Cerebellar nuclear complex (tissue), 1 donor: ENCODE measurements at regions not wholly inside any gene's neighbourhood (a gene's known extent, or its start where the extent isn't known, plus 50 kb on each side); places are given as distances from the start of the nearest gene placed in this dataset.

ENCODE experiments used
- DNase-seq, 2 experiments: peaks; one replicate each; lab custom pipeline; 2025; lab: John Stamatoyannopoulos, UW

DNA sequence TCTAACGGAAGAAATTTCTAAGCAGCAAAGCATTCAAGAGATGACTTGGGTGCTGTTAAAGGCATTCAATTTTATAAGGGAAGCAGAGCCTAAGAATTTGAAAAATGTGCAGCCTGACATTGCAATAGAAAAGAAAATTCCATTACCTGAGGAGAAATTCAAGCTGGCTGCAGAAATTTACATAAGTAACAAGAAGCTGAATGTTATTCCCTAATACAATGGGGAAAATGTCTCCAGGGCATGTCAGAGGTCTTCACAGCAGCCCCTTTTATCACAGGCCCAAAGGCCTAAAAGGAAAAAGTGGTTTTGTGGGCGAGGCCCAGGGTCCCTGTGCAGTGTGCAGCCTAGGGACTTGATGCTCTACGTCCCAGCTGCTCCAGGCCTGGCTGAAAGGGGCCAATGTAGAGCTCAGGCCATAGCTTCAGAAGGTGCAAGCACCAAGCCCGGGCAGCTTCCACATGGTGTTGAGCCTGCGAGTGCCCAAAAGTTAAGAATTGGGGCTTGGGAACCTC is 306.7 kb downstream of the RDH14 start:
- DNase-seq, result no peak

DNA sequence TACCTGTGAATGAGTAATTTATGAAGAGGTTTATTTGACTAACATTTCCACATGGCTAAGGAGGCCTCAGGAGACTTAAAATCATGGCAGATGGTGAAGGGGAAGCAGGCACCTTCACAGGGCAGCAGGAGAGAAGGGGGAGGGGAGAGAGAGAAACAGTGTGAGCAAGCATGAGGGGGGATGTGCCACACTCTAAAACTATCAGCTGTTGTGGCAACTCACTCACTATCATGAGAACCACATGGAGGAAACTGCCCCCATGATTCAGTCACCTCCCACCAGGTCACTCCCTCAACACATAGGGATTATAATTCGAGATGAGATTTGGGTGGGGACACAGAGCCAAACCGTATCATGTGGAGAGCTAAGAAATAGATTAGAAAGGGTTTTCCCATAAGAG is 309.0 kb downstream of the RDH14 start:
- no peak for DNase-seq

DNA sequence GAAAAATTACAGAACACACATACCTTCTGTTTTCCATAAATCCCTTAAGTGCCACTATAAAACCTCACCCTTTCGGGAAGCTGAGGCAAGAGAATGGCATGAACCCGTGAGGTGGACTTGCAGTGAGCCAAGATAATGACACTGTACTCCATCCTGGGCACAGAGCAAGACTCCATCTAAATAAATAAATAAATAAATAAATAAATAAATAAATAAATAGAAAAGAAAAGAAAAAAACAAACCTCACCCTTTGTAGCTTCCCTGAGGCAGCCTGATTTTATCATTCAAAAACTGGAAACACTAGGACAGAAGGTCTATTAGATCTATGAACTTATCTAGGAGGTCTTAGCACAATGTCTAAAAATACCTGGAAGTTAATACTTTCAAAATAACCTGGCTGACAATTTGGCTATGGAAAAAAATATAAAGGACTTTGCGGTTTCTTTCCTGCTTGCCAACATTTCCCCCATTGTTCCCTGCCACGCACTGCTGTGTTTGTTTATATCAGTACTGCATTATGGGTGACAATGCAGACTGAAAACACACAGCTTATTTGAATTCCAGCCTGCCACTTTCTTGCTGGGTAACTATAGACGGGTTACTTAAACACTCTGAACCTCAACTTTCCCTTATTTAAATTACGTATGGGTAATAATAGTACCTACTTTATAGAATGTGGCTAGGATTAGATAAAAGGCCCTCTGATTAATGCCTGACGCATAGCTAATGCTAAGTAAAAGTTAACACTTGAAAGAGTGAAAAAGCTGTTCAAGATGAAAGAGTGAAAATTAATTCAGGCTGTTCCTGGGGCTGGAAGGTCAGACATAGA is 313.0 kb downstream of the RDH14 start:
- no peak for DNase-seq

DNA sequence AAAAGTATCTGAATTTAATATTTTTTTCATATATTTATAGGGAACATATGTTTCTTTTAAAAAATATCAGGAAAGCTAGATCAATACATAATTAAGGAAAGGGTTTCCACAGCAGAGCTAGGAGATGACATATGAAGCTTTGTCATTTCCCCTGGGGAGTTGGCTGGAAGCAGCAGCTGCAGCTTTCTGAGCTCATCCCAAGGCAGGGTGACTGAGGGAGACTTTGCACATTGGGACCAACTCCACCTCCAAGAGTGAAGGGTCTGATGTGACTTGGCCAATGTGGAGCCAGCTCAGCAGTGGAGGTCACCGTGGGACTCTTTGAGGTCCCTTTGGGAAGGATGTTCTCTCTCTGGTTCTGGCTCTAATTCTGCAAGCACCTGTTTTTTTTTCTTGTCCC is 315.1 kb downstream of the RDH14 start:
- DNase-seq, result no peak

DNA sequence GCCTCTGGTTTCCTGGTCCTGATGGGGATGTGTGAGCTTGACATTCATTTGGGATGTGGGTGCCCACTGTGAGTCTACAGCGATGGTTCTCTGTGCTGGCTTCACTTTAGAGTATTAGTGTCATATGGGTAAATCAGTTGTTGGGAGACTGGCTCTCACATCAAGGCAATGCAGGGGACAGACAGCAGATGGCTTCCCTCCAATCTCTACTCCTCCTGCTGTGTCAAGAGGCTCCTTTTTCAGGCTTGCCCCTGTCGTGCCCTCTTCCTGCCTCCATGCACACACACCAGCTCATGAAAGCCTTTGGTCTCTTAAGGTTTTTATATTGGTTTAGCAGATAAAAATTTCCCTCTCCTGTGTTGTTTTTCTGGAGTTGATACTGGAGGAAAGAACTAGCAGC is 315.6 kb downstream of the RDH14 start:
- DNase-seq, result no peak

DNA sequence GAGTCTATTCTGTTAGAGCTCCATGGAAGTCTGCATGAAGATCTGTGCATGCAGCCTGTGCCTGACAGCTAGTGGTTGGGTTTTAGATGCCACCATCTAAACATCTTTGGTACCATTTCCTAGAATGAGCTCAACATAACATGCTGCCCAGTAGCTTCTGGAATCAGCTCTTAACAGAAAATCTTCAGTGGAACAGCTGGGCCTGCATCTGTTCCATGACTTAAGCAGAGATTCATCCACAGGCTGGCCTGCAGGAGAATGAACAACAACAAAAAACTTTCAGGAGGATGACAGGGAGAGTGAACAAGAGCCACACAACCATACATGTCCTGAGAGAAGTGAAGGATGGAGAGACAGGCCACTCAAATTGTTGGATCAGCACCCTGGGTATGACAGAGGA is 316.6 kb downstream of the RDH14 start:
- DNase-seq, result no peak

DNA sequence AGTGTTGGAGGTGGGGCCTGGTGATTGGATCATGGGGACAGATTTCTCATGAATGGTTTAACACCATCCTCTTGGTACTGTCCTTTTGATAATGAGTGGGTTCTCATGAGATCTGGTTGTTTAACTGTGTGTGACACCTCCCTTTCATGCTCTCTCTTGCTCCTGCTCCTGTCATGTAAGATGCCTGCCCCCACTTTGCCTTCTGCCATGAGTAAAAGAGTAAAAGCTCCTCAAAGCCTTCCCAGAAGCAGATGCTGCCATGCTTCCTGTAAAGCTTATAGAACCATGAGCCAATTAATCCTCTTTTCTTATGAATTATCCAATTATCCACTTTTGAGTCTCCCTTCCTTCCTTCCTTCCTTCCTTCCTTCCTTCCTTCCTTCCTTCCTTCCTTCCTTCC is 317.7 kb downstream of the RDH14 start:
- no peak for DNase-seq

DNA sequence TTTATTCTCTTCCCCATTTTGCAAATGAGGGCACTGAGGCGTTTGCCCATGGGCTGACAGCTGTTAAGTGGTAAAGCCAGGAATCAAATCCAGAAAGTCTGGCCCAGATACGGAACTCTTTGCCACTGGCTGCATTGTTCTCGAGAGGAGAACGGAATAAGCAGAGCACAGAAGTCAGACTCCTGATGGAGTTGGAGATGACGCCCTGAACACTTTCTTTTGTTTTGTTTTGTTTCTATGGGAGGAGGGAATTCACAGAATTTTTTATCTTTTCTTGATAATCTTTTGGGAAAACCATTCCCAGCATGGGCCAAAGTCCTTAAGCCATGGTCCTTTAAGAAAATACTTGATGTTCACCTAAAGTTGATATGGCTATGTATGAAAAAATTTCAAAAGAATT is 322.2 kb downstream of the RDH14 start:
- DNase-seq, result no peak

DNA sequence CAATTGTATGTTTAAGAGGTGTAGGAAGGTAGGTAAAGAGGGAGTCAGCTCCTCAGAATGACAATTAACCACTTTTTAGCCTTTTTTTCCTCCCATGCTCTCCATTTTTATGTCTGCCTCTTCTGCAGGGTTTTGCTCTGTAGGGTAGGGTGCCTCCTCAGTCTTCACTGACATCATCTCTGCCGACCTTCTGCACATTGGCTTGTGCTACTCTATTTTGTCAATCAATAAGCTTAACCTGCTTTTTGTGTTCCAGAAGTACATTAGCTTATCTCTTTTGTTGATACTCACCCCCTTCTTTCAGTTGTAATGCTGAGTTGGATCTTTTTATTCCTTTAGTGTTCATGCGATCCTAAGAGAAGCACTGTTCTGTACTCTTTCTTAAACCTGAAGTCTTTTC is 323.2 kb downstream of the RDH14 start:
- no peak for DNase-seq

DNA sequence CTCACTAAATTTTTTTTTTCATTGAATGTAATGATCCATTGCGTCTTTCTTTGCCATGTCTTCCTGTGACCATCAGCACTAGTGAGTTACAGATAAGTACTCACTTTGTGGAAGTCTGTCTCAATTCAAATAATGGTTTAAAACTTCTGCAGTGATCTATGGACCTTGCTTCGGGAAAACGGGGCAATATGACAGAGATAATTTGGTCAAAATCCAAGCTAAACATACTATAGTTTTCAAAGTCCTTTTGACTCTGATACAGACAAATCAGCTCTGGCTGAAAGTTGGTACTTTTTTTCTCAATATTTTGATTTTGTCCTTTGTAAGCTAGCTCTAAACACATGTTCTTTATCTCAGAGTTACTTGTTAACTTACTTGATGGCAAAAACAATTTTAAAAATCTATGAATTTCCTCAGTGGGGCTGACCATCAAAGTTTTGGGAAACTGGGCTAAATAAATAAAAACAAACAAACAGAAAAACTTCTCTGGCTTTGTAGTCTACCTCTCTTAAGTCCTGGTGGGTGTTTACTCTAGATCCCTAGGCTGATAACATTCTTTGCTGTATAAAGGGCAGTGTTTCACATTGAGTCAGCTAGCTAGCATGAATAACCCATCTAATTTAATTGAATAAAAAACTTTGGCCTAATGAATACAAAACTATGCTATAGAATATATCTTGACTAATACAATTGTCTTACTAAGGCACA is 327.6 kb downstream of the RDH14 start:
- no peak for DNase-seq

DNA sequence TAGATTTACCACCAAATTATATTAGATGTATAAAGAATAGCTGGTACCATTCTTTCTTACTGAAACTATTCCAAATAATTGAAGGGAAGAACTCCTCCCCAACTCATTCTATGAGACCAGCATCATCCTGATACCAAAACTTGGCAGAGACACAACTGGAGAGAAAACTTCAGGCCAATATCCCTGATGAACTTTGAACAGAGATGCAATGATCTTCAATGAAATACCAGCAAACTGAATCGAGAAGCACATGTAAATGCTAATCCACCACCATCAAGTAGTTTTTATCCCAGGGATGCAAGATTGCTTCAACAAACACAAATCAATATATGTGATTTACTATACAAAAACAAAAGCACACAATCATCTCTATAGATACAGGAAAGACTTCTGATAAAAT is 329.8 kb downstream of the RDH14 start:
- DNase-seq, result no peak

DNA sequence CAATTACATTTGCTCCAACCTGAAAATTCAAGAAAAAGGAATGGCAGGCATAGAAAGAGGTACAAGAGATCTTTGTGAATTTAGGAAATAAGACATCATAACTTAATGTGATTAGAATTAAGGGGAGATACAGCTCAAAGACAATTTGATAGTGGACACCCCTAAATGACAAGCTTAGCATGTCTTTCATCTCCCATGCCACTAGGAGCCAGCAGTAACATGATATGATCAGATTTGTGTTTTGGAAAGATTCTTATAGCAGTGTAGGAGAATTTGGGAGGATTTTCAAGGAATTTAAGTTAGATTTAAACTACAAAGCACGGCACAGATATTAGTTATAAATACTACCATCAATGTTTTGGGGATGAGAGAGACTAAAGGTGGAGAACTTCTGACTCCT is 340.8 kb downstream of the RDH14 start:
- DNase-seq, result no peak

DNA sequence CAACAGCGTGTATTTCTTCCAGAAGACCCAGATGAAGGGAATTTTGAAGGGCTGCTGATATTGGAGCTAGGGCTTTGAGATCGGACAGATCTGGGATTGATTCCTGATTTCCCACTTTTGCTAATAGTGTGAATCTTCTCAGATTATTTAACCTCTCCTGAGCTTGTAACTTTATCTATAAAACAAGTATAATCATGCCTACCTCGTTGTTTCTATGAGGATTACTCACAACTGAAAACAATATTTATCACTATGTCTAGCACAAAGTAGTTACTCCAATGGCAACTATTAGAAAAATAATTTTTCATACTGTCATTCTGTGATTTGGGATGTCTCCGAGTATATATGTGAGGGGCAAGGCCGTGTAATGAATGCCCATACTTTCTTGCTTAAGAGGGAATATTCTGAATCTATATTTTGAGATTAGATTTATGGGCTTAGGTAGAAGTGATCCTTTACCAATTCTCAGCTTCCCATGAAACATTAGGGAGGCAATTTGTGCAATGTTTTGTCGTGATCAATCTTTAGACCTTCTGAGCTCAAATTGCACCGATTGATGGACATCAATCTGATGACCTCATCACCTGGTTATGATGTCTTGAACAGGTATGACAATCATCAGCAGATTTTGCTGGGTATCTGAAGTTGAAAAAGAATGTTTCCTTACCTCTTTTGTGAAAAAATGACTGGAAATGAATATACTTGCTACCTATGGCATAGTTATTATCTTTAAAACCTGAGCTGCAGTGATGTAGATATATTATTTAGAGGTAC is 339.9 kb downstream of the KCNS3 start:
- DNase-seq, result no peak

DNA sequence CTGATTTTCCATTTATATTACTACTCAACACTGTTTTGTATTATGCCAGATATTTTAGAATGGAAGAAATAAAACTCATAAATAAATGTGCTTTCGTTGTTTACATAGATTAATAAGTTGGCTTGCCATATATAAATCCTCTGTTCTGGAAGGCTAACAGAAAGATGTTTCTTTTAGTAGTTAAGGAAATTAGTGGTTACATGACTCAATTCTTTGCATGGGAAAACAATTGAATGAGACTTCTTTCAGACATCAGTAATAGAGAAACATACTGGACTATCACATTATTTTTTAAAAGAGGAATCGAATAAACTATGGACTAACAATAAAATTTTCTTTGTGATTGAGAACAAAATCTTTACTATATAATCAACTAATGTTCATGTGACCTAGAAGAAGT is 336.5 kb downstream of the KCNS3 start:
- no peak for DNase-seq

DNA sequence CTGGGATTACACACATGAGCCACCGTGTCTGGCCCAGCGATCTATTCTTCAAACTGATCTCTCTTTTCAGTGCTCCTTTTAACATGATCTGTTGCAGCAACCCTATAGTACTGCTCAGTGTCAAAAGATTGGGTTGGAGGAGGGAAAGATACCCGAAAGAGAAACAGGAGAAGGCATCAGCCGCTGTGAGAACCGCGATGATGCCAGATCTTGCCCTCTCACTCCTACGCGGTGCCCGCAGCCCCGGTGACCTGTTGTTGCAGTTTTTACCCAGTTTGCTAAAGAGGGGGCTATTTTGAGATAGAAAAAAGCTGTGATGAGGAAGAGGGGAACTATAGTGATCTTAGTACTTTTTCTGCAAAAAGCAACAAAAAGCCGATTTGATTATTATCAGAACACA is 335.5 kb downstream of the KCNS3 start:
- no peak for DNase-seq

DNA sequence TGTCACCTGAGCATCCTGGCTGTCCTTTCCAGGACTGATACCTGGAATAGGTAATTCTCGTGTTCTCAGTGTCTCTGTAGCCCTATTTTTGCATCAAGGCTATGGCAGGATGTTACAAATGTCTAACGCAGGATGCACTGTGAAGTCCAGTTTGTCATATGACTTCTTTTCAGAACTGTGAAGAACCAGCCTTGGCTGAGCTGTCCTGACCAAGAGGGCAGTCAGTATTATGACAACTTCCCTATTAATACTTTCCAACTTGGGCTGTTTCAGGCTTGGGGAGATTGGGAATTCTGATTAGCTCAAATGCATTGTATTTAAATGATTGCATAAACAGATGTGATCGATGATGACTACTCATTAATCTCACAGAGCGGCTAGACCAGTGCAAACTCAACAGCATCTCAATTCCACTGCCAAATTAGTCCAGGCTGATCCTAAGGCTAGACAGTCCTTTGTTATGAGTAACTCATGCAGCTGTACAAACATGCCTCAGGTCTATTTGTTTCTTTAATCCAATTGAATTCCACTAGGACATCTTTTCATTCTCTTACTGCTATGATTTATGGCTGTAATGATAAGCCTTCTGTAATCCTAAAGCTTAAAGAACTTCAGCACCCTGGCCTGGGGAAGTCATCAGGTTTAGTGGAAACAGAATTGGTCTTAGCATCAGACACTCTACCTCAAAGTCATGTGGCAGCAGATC is 331.6 kb downstream of the KCNS3 start:
- DNase-seq, result no peak

DNA sequence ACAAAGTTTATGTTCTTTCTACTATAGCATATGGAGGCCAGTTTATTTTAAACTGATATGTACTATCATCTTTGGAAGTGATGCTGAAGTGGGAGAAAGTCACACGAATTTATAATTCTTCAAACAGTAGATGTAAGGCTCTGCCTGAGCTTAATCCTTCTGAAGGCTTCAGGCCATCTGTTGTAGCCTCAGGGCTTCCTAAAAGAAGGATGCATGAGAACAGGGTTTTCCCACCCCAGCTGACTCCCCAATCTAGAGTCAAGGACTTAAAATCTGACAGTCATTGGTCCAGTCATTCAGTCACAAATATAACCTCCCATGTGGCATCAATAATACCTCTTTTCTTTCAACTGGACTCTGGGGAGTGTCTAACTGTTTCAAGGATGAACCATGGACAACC is 330.5 kb downstream of the KCNS3 start:
- DNase-seq, result no peak

DNA sequence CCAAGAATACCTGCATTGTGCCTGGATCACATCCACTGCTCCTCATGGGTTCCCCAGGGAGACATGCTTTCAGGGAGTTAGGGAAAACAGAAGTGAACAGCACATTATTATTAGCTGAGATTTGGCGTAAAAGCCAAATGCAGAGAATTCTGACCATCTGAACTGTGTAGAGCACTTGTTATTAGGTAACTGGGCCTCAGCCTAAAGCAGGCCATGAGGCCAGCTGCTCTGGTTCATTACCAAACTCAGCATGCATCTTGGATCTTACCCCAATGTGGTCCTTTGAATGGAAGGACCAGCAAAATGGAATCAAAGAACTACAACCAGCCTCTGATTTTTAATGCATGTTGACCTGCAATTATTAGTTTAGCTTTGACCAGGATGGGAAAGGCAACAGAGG is 322.3 kb downstream of the KCNS3 start:
- peak in 1 of 2 experiments; percentile 33 for DNase-seq

DNA sequence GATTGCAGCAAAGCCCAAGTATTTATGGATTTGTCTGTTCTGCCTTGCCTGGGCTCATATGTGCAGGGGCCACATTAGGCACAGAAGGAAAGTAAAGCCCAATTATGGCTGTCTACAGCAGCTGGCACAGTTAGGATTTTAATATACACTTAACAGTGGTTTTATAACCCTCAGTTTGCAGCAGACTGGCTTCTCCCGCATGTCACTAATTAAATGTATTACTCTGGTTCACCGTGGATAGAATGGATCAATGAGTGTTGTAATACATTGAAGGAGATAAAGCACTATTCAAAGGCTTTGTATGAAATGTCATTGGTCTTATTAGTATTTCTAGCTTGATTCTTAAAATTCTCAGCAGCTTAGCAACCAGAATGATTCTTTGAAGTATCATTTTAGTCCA is 320.2 kb downstream of the KCNS3 start:
- DNase-seq, result no peak

DNA sequence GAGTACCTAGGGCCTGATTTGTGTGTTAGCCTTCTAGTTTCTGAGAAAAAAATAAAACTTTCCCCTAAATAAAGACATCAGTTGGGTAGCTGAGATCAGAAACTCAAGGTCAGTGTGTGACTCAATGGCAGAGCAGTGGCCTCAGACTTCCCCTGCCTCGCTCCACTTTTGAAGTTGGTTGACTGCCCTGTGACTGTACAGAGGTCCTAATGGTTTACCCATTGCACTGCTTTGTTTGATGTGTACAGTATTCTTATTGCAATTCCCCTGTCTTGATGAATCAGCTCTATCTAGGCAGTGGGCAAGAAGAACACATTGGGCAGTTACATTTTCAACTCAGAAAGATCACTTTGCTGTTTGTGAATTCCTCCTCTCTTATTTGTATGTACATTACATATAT is 315.7 kb downstream of the KCNS3 start:
- DNase-seq, result no peak

DNA sequence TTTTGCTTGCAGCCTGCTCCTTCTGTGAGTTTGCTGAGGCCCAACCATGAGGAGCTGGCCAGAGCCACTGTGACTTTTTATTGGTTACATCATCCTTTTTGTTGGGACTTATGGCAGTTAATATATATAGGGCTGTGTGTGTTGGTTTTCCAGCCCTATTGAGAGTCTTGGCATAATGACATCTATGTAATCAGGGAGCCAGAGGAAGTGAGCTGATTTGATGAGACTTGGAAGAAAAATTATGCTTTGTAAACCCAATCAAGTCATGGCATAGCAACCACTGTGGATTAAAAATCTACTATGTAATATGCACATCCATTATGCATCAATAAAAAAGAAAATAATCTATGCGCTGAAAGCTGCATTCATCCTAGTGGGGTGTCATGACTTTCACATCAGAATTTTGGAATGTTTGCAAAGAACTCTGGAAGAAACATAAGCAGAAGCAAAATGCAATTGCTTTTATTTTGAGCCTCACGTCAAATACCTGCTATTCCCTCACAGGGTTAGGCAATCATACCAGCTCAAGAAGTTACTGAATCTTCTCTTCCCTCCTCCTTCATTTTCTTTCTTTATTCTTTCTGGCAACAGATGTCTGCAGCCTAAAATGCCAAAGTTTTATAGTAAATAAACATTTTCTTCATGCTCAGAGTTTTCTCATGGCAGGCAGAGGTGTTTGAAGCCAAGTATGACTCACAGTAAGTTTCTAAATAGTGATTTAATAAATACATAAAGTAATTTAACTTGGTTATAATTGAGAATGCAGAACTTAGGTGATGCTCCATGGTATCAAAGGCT is 308.5 kb downstream of the KCNS3 start:
- DNase-seq, result no peak
